Progenitor cell of endocrine pancreas (in vitro differentiated cells): ENCODE measurements at regions not wholly inside any gene's neighbourhood (a gene's known extent, or its start where the extent isn't known, plus 50 kb on each side); places are given as distances from the start of the nearest gene placed in this dataset.

Experiments
- DNase-seq: peaks from one replicate; pipeline ENCODE4 v3.0.0; 2021; ENCODE audit warnings: low spot score; ENCODE audit not compliant: unreplicated experiment
- H3K27ac Mint-ChIP-seq: 2 replicates; pipeline ENCODE4 v1.8.0; 2021; ENCODE audit warnings: mild to moderate bottlenecking, moderate library complexity, mixed read lengths
- H3K27me3 Mint-ChIP-seq: 2 replicates; pipeline ENCODE4 v1.8.0; 2021; ENCODE audit warnings: mixed read lengths
- H3K36me3 Mint-ChIP-seq: 2 replicates; pipeline ENCODE4 v1.8.0; 2022; ENCODE audit warnings: mixed read lengths; ENCODE audit not compliant: insufficient read depth
- H3K4me1 Mint-ChIP-seq: 2 replicates; pipeline ENCODE4 v1.8.0; 2021; ENCODE audit warnings: low read depth, mixed read lengths
- H3K4me3 Mint-ChIP-seq: 2 replicates; pipeline ENCODE4 v1.8.0; 2021; ENCODE audit warnings: low read depth, mild to moderate bottlenecking, moderate library complexity, mixed read lengths
- H3K9me3 Mint-ChIP-seq: 2 replicates; pipeline ENCODE4 v1.8.0; 2021; ENCODE audit warnings: low read depth, mixed read lengths
- CTCF ChIP-seq: fragments of 200-600 bp; sonication (generic); IDR thresholded peaks from one replicate; pipeline ENCODE4 v1.5.0; 2021; ENCODE audit warnings: antibody characterized with exemption, mild to moderate bottlenecking; ENCODE audit not compliant: unreplicated experiment

- no peaks in the 10 kb centered on the region for H3K4me1 Mint-ChIP-seq
- no peak for DNase-seq
- H3K27ac Mint-ChIP-seq, result no peak overlapping the region
- peaks cover 27% of the 10 kb centered on the region for H3K9me3 Mint-ChIP-seq
- TF ChIP-seq CTCF, result no peak
- no peaks in the 10 kb centered on the region for H3K27me3 Mint-ChIP-seq
- H3K4me3 Mint-ChIP-seq, result no peak overlapping the region
- H3K36me3 Mint-ChIP-seq, result peaks cover 1% of the 10 kb centered on the region
These were observed 405.0 kb upstream of the GHITM start for GRCh38 chr10:83734278-83734677.

DNA sequence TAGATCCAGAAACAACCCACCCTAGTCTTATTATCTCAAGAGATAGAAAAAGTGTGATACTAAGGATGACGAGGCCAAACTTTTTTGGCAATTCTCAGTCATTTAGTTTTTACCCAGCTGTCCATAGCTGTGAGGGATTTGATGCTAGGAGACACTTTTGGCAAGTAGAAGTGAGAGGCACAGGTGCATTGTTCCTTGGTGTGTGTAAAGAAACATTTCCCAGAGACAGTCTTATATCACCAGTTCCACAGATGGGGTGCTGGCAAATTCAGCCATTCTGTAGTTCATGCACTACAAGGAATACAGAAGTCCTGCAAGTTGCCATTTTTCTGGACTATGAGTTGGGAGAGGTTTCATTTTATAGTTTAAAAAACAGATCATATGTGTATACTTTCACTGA lies 403.3 kb upstream of the GHITM start:
- DNase-seq, result no peak
- no peak overlapping the region for H3K4me3 Mint-ChIP-seq
- no peaks in the 10 kb centered on the region for H3K4me1 Mint-ChIP-seq
- H3K9me3 Mint-ChIP-seq, result peaks cover 26% of the 10 kb centered on the region
- H3K27ac Mint-ChIP-seq, result no peak overlapping the region
- H3K27me3 Mint-ChIP-seq, result no peaks in the 10 kb centered on the region
- H3K36me3 Mint-ChIP-seq, result peaks cover 1% of the 10 kb centered on the region
- TF ChIP-seq CTCF, result no peak

DNA sequence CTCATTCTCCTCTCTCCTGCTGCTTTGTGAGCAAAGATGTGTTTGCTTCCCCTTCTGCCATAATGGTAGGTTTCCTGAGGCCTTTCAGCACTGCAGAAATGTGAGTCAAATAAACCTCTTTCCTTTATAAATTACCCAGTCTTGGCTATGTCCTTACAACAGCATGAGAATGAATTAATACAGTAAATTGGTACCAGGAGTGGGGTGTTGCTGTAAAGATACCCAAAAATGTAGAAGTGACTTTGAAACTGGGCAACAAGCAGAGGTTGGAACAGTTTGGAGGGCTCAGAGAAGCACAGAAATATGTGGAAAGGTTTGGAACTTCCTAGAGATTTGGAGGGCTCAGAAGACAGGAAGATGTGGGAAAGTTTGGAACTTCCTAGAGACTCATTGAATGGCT lies 388.7 kb upstream of the GHITM start:
- no peak for DNase-seq
- H3K4me1 Mint-ChIP-seq, result no peaks in the 10 kb centered on the region
- H3K27me3 Mint-ChIP-seq, result no peaks in the 10 kb centered on the region
- TF ChIP-seq CTCF, result no peak
- peaks cover 32% of the 10 kb centered on the region for H3K9me3 Mint-ChIP-seq
- H3K36me3 Mint-ChIP-seq, result peaks cover 2% of the 10 kb centered on the region
- H3K27ac Mint-ChIP-seq, result no peak overlapping the region
- H3K4me3 Mint-ChIP-seq, result no peak overlapping the region

- Mint-ChIP-seq H3K27ac (no peak overlapping the region), H3K27me3 (no peaks in the 10 kb centered on the region), H3K4me1 (no peaks in the 10 kb centered on the region), H3K9me3 (peaks cover 31% of the 10 kb centered on the region), H3K36me3 (peaks cover 2% of the 10 kb centered on the region), H3K4me3 (no peak overlapping the region)
- no peak for DNase-seq
- TF ChIP-seq CTCF, result no peak
These were observed 385.8 kb upstream of the GHITM start for GRCh38 chr10:83753490-83753889.

- Mint-ChIP-seq H3K4me1 (no peaks in the 10 kb centered on the region), H3K36me3 (peaks cover 2% of the 10 kb centered on the region), H3K4me3 (no peak overlapping the region), H3K27me3 (peaks cover 6% of the 10 kb centered on the region), H3K9me3 (peaks cover 31% of the 10 kb centered on the region), H3K27ac (no peak overlapping the region)
- DNase-seq, result no peak
- no peak for TF ChIP-seq CTCF
These were observed 384.5 kb upstream of the GHITM start for GRCh38 chr10:83754857-83755256.

DNA sequence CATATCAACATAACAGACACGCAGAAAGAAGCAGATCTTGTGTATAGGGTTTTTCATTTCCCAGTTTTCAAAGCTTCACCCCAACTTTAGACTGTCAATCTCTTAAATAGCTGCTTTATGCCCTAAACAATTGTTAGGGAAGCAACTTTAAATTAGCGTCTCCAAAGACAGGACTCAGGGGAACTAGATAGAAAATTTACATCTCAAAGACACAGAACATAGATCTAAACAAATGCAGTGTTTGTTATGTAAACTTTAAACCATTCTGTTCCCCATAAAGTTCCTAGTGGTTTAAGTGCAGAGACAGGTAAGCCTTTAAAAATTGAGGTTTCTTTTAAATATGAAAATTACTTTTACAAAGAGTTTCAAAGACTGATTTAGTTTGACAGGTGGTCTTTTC lies 379.2 kb upstream of the GHITM start:
- TF ChIP-seq CTCF, result no peak
- Mint-ChIP-seq H3K27me3 (peaks cover 8% of the 10 kb centered on the region), H3K36me3 (no peaks in the 10 kb centered on the region), H3K4me1 (peaks cover 1% of the 10 kb centered on the region), H3K27ac (no peak overlapping the region), H3K4me3 (no peak overlapping the region), H3K9me3 (peaks cover 3% of the 10 kb centered on the region)
- no peak for DNase-seq
